ENCODE measurements at regions not wholly inside any gene's neighbourhood (a gene's known extent, or its start where the extent isn't known, plus 50 kb on each side); places are given as distances from the start of the nearest gene placed in this dataset.

DNA sequence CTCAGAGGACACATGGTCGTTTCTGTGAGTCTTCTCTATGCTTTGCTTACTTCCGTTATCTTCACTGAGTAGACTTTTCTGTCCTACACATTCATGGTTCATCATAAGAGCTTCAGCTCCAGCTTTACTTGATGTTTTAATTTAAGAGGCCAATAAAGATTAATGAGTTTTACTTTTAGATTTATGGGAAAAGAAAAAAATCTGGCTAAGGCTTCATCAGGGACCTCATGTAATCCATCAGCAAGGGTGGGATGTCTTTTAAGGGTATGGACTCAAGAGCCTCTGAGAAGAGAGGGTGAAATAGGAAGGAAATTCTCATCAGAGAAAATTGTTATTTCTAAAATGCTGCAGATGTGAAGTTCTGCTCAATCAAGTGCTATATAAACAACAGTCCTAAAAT lies 963.0 kb upstream of the RAG2 start:
- TF ChIP-seq TEAD4 (CRISPR knock-in tag; IDR thresholded peaks at IDR 0.05) (no peak), CREB1 (CRISPR knock-in tag; IDR thresholded peaks at IDR 0.05) (no peak), SMAD3 (CRISPR knock-in tag; IDR thresholded peaks at IDR 0.05; ENCODE audit: borderline replicate concordance) (no peak), ZBTB21 (CRISPR knock-in tag; IDR thresholded peaks at IDR 0.05; ENCODE audit: borderline replicate concordance) (no peak), ZNF423 (CRISPR knock-in tag; IDR thresholded peaks at IDR 0.05) (no peak)
- TF ChIP-seq, protein P1, sequence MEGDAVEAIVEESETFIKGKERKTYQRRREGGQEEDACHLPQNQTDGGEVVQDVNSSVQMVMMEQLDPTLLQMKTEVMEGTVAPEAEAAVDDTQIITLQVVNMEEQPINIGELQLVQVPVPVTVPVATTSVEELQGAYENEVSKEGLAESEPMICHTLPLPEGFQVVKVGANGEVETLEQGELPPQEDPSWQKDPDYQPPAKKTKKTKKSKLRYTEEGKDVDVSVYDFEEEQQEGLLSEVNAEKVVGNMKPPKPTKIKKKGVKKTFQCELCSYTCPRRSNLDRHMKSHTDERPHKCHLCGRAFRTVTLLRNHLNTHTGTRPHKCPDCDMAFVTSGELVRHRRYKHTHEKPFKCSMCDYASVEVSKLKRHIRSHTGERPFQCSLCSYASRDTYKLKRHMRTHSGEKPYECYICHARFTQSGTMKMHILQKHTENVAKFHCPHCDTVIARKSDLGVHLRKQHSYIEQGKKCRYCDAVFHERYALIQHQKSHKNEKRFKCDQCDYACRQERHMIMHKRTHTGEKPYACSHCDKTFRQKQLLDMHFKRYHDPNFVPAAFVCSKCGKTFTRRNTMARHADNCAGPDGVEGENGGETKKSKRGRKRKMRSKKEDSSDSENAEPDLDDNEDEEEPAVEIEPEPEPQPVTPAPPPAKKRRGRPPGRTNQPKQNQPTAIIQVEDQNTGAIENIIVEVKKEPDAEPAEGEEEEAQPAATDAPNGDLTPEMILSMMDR (IDR thresholded peaks at IDR 0.05), result no peak

Data from WTC11 (cell line).